Esophagus muscularis mucosa (tissue), 4 donors: ENCODE measurements at regions not wholly inside any gene's neighbourhood (a gene's known extent, or its start where the extent isn't known, plus 50 kb on each side); places are given as distances from the start of the nearest gene placed in this dataset.

Experiments
- CTCF ChIP-seq, 3 experiments: fragments of 200-600 bp in 2 of 3; fragments of 450-650 bp in 1 of 3; sonication (generic) in 2 of 3; IDR thresholded peaks; one replicate each; pipeline ENCODE4 v1.5.1; 2017 to 2019; ENCODE audit warnings: antibody characterized with exemption in 3 of 3, mild to moderate bottlenecking in 2 of 3, moderate library complexity in 1 of 3
- EP300 ChIP-seq: sonication (generic); formaldehyde crosslinking; IDR thresholded peaks from one replicate; pipeline ENCODE4 v1.6.1; 2017; ENCODE audit warnings: antibody characterized with exemption
- POLR2A ChIP-seq: fragments of 450-650 bp; IDR thresholded peaks from one replicate; pipeline ENCODE4 v1.6.1; 2017; ENCODE audit warnings: antibody characterized with exemption, moderate library complexity, mild to moderate bottlenecking, low read depth
- POLR2AphosphoS5 ChIP-seq, 2 donors: sonication (generic); formaldehyde crosslinking; IDR thresholded peaks; one replicate each; pipeline ENCODE4 v1.6.1; 2017; ENCODE audit warnings: antibody characterized with exemption in 2 of 2

- TF ChIP-seq POLR2A (no peak), EP300 (no peak), CTCF (IDR thresholded peaks at IDR 0.05) (no peak), POLR2AphosphoS5 (IDR thresholded peaks at IDR 0.05) (no peak)
These were observed 221.2 kb downstream of the CLIC5 start for GRCh38 chr6:45794465-45794864.
